ENCODE measurements at regions not wholly inside any gene's neighbourhood (a gene's known extent, or its start where the extent isn't known, plus 50 kb on each side); places are given as distances from the start of the nearest gene placed in this dataset.

- DNase-seq = no peak
These were observed 207.9 kb upstream of the CDIN1 start for GRCh38 chr15:36371509-36371908.

- no peak for DNase-seq
These were observed 206.5 kb upstream of the CDIN1 start for GRCh38 chr15:36372968-36373367.

- DNase-seq = no peak
These were observed 205.9 kb upstream of the CDIN1 start for GRCh38 chr15:36373550-36373949.

GRCh38 chr15:36389107-36389506, 190.3 kb upstream of the CDIN1 start:
- DNase-seq = no peak

- DNase-seq = no peak
These were observed 188.9 kb upstream of the CDIN1 start for GRCh38 chr15:36390491-36390890.

- no peak for DNase-seq
These were observed 186.7 kb upstream of the CDIN1 start for GRCh38 chr15:36392676-36393266.

GRCh38 chr15:36398212-36398611, 181.2 kb upstream of the CDIN1 start:
- DNase-seq = no peak

GRCh38 chr15:36399276-36399675, 180.2 kb upstream of the CDIN1 start:
- no peak for DNase-seq

GRCh38 chr15:36400936-36401585, 178.4 kb upstream of the CDIN1 start:
- DNase-seq = no peak

- no peak for DNase-seq
These were observed 177.8 kb upstream of the CDIN1 start for GRCh38 chr15:36401586-36401966.

- no peak for DNase-seq
These were observed 176.1 kb upstream of the CDIN1 start for GRCh38 chr15:36403351-36403750.

GRCh38 chr15:36406366-36406765, 173.1 kb upstream of the CDIN1 start:
- no peak for DNase-seq

- no peak for DNase-seq
These were observed 172.5 kb upstream of the CDIN1 start for GRCh38 chr15:36406911-36407310.

- DNase-seq = no peak
These were observed 171.8 kb upstream of the CDIN1 start for GRCh38 chr15:36407647-36408046.

- no peak for DNase-seq
These were observed 169.6 kb upstream of the CDIN1 start for GRCh38 chr15:36409819-36410218.

GRCh38 chr15:36414670-36415069, 164.8 kb upstream of the CDIN1 start:
- DNase-seq = no peak

- DNase-seq = no peak
These were observed 163.8 kb upstream of the CDIN1 start for GRCh38 chr15:36415643-36416042.

GRCh38 chr15:36422631-36423030, 156.8 kb upstream of the CDIN1 start:
- DNase-seq = no peak

- DNase-seq = no peak
These were observed 152.7 kb upstream of the CDIN1 start for GRCh38 chr15:36426691-36427090.

GRCh38 chr15:36428102-36428845, 151.2 kb upstream of the CDIN1 start:
- no peak for DNase-seq

GRCh38 chr15:36429707-36430106, 149.7 kb upstream of the CDIN1 start:
- no peak for DNase-seq

- DNase-seq = no peak
These were observed 149.1 kb upstream of the CDIN1 start for GRCh38 chr15:36430280-36430679.

- no peak for DNase-seq
These were observed 148.6 kb upstream of the CDIN1 start for GRCh38 chr15:36430726-36431265.

- no peak for DNase-seq
These were observed 147.3 kb upstream of the CDIN1 start for GRCh38 chr15:36432161-36432560.
